SKM-1 (cell line): ENCODE measurements at regions not wholly inside any gene's neighbourhood (a gene's known extent, or its start where the extent isn't known, plus 50 kb on each side); places are given as distances from the start of the nearest gene placed in this dataset.

Experiments
- DNase-seq: peaks from one replicate; lab custom pipeline; 2025; ENCODE audit not compliant: unreplicated experiment; lab: John Stamatoyannopoulos, UW

GRCh38 chr5:133744051-133744959 is 132.0 kb upstream of the FSTL4 start:
- DNase-seq = no peak

- DNase-seq = no peak
Measured at GRCh38 chr5:133742431-133742988, 130.2 kb upstream of the FSTL4 start.

- DNase-seq = no peak
Measured at GRCh38 chr5:133741818-133742355, 129.5 kb upstream of the FSTL4 start.

- no peak for DNase-seq
Measured at GRCh38 chr5:133741396-133741795, 129.1 kb upstream of the FSTL4 start.

GRCh38 chr5:133739181-133739780 is 126.9 kb upstream of the FSTL4 start:
- DNase-seq = no peak

- DNase-seq = no peak
Measured at GRCh38 chr5:133738271-133738670, 125.9 kb upstream of the FSTL4 start.

- DNase-seq = no peak
Measured at GRCh38 chr5:133736512-133736911, 124.2 kb upstream of the FSTL4 start.

- DNase-seq = no peak
Measured at GRCh38 chr5:133735346-133735745, 123.0 kb upstream of the FSTL4 start.

GRCh38 chr5:133734916-133735315 is 122.6 kb upstream of the FSTL4 start:
- DNase-seq = no peak

GRCh38 chr5:133732536-133732935 is 120.2 kb upstream of the FSTL4 start:
- no peak for DNase-seq

- no peak for DNase-seq
Measured at GRCh38 chr5:133731951-133732350, 119.6 kb upstream of the FSTL4 start.

- no peak for DNase-seq
Measured at GRCh38 chr5:133730866-133731265, 118.5 kb upstream of the FSTL4 start.

- no peak for DNase-seq
Measured at GRCh38 chr5:133730346-133730745, 118.0 kb upstream of the FSTL4 start.

GRCh38 chr5:133729800-133730199 is 117.5 kb upstream of the FSTL4 start:
- DNase-seq = no peak

GRCh38 chr5:133728475-133728874 is 116.1 kb upstream of the FSTL4 start:
- DNase-seq = no peak

- DNase-seq = no peak
Measured at GRCh38 chr5:133727636-133728035, 115.3 kb upstream of the FSTL4 start.

GRCh38 chr5:133723651-133724366 is 111.5 kb upstream of the FSTL4 start:
- DNase-seq = no peak

GRCh38 chr5:133723126-133723525 is 110.8 kb upstream of the FSTL4 start:
- DNase-seq = no peak

- DNase-seq = no peak
Measured at GRCh38 chr5:133721365-133721764, 109.0 kb upstream of the FSTL4 start.

GRCh38 chr5:133718457-133718856 is 106.1 kb upstream of the FSTL4 start:
- DNase-seq = no peak

- DNase-seq = no peak
Measured at GRCh38 chr5:133716532-133717183, 104.3 kb upstream of the FSTL4 start.
